Stimulated activated CD4-positive, alpha-beta T cell treated with anti-CD3 and anti-CD28 coated beads, Interleukin-15, amount 100 ng/mL, for 1 hour (primary cell): ENCODE measurements at regions not wholly inside any gene's neighbourhood (a gene's known extent, or its start where the extent isn't known, plus 50 kb on each side); places are given as distances from the start of the nearest gene placed in this dataset.
A peak's percentile ranks its signal among the peaks of the same experiment; 100 is the strongest.

Experiments used
- DNase-seq, 2 donors: peaks; one replicate each; pipeline ENCODE4 v3.0.0-alpha.2; 2020; ENCODE audit warnings: low read depth in 1 of 2, low spot score in 1 of 2

DNA sequence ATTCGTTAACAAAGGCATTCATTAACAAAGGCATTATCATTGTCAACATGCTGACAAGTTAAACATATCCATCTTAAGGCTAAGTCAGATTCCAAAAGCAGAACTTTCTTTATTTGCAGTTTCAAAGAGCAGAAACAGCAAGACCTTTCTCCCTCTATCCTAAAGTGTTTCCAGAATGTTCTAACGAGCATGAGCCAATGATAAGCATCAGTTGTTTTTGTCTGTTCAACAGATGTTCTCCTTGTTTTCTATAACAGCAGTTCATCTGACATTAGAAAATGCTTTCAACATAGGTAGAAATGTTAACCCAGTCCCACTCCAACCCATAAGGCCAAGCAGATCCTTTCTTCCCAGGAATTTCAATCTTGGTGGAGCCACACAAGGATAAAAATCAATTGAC is 77.6 kb upstream of the POMGNT2 start:
- DNase-seq: no peak

DNA sequence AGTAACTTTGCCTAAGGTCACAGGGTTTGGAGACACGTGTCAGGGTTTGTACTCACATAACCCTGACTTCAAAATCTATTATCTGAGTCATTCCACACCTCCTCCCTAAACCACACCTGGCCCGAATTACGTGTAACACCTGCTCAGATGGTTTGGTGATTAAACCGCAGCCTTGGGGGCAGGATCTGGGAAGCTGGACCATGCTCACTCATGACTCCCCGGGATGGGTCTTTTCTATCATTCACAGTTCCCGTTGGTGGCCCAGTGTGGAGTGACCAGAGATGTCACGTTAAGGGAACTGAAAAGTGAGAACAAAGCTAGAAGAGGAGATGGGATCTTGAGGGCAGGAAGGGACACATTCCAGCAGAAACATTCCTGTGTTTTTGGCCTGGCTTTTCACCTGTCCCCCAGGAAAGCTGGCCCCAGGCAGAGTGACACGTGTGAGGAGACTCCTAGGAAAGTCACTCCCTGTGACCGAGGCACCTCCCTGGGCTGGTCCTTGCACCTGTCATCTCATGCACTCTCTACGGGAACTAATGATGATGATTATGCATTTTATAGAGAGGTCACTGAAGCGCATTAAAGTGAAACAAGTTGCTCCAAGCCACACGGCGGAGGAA is 75.4 kb upstream of the POMGNT2 start:
- no peak for DNase-seq

DNA sequence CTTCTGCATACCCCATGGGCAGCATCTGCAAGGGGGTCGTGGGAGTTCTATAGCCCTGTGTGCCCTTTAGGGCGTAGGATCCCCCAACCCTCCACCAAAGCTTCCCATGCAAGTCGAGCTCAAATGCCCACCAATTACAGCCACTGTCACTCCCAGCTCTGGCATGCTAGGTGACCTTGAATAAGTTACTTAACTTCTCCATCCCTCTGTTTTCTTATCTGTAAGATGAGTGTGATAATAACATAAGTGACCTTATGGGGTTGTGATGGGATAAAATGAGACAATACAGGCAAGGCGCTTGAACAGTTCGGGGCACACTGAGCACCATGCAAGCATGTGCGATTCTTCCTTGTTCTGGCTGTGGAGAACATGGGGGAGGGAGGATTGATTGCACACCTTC is 74.8 kb upstream of the POMGNT2 start:
- no peak for DNase-seq

DNA sequence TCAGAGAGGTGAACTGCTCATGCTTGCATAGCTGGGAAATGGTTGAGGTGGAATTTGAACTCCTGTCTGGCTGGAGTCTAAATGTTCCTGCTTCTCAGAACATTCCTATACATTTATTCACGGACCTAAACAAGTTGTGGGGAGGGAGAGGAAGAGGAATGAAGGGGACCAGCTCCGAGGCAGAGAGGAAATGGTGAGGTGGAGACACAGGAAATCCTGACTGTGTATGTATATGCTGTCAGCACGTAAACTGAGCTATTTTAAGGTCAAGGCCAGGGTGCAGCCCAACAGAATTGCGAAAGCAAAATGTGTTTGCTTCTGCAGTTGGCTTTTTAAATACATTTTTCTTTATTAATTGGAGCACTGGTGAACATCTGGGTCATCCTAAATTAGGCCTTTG is 74.1 kb upstream of the POMGNT2 start:
- DNase-seq: no peak

DNA sequence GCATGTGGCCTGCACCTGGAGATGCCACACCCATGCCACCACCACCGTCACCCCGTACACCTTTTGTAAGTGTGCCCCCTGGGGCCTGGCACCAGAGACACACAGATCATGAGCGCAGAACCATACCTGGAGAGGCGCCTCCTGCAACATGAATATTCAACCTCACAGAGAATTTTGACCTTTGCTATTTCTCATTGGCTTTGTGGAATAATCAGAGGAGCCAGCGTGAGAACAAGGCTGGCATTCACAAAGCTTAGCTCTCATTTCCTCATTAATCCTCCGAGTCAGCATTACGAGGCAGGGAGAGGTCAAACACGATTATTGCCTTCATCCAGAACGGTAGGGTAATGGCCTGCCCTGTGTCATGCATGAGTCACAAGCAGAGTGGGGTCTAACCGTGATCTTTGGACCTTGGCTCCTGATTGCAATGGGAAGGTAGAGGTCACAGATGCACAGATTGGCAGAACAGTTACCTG is 73.0 kb upstream of the POMGNT2 start:
- DNase-seq: no peak

DNA sequence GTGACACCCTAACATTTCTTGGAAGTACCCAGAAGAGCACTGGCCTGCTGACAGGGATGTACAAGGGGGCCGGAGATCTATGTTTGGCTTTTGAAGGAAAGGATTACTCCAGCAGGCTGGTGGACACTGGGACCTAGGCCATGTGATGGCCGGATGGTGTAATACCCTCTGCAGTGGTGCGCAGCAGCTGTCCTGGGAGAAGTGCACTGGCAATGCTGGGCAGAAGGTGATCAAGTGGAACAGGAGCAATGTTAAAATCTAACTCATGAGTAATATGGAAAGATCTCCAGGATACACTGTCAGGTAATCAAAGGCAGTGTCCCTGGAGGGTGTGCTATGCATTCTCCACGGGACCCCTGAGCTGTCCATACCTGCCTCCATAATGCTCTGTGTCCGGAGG is 71.2 kb upstream of the POMGNT2 start:
- no peak for DNase-seq

DNA sequence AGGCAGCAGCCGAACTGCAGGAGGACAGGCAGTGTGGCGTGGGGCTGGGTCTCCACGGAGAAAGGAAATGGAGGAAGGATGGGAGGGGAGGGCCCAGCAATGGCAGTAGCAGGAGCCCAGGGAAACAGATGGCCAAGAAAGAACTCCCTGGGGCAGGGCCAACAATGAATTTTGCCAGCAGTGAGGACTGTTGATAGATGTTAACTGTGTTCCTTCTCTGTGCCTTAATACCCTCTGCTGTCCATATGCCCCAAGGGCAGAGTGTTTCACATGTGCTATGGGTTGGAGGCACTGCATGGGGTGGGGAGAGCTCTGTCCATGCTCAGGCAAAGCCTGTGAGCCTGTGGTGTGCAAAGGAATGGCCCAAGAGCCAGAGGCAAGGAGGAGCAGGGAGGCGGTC is 70.8 kb upstream of the POMGNT2 start:
- DNase-seq: no peak

DNA sequence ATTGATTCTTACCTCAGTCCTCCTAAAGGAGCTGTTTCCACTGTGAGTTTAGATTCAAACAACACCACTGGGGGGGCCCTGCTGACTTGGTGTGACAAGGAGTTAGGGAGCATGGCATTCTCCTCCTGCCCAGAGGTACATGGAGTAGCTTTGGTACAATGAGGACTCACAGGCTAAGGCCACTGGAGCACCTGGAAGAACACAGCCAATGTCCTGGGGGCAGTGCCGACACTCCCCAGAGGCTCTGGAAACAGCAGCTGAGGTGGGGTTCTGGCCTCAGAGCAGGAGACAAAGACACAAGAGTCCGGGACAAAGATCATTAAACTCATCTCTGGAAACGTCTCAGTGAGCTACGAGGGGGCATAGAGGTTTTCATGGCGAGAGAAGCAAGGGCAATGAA is 69.7 kb upstream of the POMGNT2 start:
- DNase-seq: no peak

DNA sequence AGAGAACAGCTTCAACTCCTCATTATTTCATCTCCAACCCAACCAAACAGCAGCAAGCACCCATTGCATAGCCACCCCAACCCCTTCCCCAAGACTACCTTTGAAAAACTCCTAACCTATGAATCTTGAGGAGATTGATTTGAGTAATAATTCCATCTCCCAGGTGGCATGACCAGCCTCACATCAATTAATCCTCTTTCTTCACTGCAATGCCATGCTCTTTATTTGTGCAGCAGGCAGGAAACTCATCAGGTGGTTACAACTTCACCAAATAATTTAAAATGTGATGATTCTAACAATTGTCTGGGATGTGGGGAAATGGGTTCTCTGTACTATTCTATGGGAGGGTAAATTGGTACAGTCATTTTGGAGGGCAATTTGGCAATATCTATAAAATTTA is 68.1 kb upstream of the POMGNT2 start:
- no peak for DNase-seq

DNA sequence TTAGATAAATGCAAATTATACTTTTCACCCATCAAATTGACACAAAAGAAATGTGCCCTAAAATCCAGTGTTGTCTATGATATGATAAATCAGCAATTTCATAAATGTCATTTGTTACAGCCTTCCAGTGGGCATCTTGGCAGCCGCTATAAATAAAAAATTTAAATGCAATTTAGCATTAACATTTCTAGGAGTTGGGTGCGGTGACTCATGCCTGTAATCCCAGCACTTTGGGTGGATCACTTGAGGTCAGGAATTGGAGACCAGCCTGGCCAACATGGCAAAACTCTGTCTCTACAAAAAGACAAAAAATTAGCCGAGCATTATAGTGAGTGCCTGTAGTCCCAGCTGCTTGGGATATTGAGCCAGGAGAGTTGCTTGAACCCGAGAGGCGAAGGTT is 65.9 kb upstream of the POMGNT2 start:
- DNase-seq: no peak

DNA sequence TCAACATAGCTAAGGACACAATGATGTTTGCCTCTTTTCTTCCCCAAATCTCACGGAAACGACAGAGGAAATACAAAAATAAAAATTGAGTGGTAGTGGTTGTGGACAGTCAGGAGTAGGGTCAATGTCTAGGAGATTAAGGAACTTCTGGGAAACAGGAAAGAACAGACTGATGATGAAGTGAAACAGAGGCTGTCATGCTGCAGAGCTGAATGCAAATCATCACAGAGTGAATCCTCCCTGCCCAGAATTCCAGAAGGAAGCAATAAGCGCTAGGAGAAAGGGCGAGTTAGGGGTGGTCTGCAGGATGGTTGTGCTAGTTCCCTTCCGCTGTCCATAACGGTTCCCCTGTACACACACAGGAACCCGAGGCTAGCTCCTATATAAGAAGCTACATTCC is 64.7 kb upstream of the POMGNT2 start:
- DNase-seq: no peak

DNA sequence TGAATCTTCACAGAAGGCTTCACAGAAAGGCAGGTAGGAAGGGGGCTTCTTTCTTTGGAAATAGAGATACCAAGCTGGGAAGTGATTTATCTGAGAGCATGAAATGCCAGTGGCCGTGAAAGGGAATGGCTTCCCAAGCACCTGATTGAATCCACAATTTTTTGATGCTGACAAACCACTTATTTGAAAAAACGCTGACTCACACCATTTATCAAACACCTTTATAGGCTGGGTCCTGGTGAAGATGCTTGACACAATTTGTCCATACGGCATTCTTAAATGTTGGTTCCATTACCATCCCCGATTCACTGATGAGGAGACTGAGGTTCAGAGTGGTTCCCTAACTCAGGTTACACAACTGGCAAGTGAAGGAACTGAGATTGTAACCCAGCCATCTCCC is 64.1 kb upstream of the POMGNT2 start:
- DNase-seq: no peak

DNA sequence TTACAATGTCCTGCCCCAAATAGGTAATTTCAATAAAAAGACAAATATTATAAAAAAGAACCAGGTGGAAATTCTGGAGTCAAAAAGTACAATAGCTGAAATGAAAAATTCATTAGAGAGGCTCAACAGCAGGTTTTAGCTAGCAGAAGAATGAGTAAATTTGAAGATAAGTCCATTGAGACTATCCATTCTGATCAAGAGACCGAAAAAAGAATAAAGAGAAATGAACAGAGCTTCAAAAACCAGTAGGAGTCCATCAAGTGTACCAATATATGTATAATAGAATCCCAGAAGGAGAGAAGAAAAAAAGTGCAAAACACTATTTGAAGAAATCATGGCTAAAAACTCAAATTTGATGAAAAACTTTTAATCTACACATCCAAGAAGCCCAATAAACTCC is 60.5 kb upstream of the POMGNT2 start:
- DNase-seq: no peak

DNA sequence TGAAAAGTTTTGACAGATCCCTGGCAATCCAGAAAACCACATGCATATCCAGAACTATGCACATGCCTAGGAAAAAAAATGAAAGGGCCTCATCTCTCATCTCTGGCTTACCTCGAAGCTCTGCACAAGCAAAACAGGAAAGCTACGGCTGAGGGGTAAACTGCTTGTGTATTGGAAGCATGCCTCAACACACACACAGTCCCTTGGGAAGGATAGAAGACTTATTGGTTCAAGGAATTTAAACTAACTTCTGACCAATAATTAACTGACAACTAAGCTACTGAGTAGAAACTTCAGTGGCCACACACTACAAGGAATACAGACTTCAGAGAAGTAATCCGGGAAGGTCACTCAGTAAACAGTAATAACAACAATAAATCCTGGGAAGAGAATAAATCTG is 59.9 kb upstream of the POMGNT2 start:
- no peak for DNase-seq

DNA sequence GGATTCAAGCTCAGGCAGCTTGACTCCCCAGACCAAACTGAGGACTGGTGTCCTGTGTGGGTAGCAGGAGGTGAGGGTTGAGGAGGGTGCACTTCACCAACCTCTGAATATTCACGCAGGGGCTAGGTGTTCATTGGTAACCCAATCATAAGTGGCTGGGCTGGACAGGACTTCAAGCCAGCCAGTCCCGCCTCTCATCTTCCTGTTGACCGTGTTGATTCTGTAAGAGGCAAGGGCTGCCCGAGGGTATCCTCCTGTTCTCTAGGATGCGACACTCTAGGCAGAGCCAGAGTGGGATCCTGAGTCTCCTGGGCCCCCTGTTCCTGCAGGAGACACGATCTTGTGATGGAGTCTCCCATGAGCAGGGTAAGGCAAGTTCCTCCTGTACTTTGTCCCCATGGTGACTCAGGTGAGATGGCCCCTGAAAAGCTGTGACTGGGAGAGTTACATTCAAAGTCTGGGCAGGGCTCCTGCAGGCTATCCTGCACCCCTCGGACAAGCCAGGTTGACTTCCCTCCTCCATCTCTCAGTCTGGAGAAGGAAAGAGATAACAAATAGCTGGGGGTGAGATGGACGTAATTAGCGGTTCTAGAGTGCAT is 58.1 kb upstream of the POMGNT2 start:
- no peak for DNase-seq

DNA sequence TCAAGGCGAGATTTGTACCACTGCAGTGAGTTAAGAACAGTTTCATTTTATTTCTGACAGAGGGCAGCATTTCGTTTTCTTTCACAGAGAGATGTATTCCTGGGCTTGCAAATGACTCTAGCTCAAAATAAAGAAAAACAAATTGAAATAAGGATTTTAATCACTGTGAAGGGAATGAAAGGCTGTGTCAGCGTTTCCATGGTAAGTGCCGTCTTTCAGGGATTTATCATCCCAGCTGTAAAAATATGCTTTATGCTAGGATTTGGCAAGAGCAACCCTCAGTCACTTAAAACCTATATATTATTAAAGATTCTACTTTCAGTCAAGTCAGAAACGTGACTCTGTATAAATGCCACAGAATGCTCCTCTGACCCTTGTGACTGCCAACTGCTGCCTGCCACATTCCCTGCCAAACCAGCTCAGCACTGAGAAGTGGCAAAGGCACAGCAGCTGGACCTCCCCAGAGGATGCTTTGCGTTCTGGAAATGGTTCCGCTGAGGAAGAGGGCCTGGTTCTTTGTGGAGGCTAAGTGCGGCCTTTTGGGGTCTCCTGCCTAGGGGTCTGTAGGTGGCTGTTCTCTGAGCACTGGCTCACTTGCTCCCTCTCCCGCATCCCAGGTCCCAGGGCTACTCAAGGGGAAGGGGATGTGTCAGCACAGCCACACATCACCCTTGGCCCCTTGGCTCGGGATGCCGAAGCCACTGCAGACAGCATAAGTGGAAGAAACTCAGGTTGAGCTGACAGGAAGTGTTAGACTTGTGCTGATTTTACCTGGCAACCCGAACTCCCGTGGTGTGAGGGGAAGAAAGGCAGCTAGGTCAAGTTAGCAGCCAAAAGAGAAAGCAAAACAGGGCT is 56.6 kb upstream of the POMGNT2 start:
- DNase-seq: peak in 1 of 2 donors; percentile 17

DNA sequence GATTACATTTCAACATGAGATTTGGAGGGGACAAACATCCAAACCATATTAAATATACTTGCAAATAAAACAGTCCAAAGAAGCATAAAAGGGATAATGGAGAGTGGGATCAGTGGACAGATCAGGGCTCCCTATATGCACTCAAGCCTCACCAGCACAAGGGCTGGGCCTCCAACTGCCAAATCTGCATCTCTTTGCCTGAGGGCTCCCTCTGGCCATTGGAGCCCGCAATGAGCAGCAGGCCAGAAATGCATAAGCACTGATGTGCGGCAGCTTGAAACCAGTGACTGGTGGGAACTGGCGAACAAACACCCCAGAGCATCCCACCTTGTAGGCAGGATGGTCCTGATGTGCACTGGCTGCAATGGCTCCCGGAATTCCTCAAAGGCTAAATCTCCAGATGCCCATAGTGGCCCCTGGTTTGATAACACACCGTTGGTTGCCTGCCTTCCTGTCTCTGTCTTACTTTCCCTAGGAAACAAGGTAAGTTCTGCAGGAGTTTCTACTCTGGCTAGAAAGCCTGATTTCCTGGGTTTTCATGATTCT is 55.9 kb upstream of the POMGNT2 start:
- DNase-seq: no peak

DNA sequence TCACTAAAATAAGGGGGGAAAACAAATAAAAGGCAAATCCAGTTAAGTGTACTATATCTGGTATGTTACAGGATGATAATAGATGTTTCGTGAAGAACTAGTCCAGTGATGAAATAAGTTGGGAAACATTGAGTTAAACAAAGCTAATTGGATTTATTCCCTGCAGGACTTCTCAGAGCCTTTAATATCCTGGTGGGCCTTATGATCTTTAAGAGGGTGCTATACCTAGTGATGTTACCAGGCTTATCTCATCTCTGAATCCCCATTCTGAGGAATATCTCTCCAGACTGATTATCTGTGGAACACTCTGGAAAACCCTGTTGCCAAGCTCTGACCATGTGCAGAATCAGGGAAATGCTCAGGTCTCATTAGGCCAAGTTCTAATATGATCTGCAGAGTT is 54.8 kb upstream of the POMGNT2 start:
- no peak for DNase-seq

DNA sequence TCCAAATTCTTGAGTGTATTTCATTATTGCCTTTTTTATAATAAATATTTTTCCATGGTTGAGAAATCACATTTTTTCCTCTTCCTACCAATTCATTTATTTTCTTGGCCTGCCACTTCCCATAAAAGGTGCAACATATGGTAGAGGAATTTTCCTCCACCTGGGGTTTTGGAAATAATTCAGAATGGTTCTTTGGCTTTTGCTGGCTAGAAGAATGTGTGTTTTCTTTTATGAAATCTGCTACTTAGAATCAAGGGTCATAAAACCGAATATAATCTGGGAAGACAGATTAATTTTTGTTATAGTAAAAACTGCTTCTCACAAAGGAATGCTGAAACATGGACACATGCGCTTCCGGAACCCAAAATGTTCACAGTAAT is 54.0 kb upstream of the POMGNT2 start:
- DNase-seq: no peak

DNA sequence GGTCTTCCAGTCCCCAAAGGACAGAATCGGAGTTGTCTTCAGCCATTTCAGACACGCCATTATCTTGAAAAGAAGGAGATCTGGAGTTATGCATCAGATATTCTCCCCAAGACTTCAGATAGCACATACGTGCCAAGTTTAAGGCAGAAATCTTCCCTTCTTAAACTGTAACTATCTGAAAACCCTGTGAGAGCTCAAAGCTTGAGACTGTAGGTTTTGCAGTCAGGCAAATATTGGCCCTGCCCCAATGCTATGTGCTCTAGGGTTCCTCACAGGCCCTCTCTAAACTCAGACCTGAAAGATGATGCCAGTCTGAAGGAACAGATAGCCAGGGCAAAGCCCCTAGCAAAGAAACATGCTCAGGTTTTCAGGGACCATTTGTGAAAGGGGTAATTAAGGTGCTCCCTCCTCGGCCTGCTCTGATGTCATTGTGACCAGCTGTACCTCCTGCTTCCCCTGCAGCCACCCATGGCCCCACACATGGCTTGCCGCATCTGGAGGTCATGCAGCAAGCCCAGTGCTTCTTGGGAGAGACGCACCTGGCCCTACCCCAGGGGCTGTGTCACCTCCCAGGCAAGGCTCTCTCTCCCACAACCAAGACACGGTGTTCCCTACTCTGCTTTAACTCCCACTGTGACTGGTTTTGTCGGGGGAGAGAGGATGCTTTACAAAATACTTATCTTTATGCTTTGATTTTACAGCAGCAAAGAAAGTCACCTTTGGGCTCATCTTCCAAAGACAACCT is 53.4 kb upstream of the POMGNT2 start:
- no peak for DNase-seq

DNA sequence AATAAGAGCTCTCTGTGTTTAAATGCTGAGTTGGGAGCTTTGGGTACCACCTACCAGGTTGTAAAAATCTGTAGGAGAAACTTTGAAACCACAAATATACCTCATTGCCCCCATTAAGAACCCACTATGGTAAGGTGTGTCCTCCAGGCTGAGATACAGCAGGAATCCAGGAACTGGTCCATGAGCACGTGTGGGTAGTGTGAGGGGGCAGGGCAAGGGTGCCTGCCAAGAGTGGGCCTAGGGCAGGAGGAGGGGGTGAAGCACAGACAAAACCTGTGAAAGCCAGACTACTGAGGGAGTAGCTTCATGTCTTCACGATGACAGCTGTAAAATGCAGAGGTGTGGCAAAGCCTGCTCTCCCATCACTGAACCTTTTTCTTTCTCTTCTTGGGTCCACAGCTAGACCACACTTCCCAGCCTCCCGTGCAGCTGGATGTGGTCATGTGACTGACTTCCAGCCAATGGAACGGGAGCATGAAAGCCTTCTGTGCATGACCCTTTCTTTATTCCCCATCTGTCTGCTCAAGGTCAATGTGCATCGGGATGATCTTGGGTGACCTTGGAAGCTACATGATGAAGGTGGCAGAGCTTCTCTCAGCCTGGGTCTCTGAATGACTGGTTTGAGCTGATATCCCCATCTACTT is 51.1 kb upstream of the POMGNT2 start:
- DNase-seq: no peak
